HG02623 (cell line): ENCODE measurements at regions not wholly inside any gene's neighbourhood (a gene's known extent, or its start where the extent isn't known, plus 50 kb on each side); places are given as distances from the start of the nearest gene placed in this dataset.
"Not testable (repeated sequence)": the region's sequence is repeated elsewhere in the genome, so short reads cannot be mapped to it uniquely, and the experiment has no call there.

Experiments
- ATAC-seq: cut with Tn5 transposase; IDR thresholded peaks from one replicate; pipeline ENCODE4 v1.9.1; 2021; ENCODE audit warnings: moderate library complexity; ENCODE audit not compliant: unreplicated experiment

DNA sequence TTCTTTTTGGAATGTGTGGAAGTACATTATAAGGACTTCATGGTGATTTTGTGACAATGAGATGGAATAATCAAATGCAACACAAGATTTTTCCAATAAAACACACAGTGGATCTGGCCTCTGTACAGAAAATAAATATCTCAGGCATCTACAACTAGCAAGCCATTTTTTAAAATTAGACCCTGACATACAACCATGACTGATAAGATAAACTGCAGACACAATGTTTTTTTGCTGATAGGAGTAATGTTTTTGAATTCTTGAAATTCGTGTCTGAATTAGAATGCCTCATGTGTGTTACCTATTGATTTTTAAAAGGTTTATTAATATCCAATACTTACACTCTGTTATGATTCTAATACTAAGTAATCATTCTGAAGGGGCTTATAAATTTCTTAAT, 328.1 kb downstream of the HGF start:
- no peak for ATAC-seq

DNA sequence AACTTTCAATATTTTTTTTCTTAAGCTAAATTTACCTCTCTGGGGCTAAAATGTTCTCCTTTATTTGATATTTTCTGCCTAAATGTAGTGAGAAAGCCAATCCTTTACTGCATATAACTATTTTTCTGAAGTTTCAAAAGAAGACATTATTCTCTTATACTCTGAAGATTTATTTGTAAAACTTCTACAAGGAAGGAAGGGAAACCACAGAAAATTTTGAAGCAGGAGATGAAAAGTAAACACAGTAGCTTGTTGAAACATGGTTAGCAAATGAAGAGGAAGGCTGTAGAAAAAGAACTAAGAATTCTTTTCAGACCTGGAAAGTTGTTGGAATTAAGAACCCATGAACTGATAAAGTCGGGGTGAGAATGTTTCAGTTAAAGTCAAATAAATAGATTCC, 330.3 kb downstream of the HGF start:
- ATAC-seq: no peak

DNA sequence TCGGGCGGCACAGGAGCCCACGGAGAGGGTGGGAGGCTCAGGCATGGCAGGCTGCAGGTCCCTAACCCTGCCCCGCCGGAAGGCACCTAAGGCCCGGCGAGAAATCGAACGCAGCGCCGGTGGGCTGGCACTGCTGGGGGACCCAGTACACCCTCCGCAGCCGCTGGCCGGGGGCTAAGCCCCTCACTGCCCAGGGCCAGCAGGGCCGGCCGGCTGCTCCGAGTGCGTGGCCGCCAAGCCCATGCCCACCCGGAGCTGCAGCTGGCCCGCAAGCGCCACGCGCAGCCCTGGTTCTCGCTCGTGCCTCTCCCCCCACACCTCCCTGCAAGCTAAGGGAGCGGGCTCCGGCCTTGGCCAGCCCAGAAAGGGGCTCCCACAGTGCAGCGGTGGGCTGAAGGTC, 332.7 kb downstream of the HGF start:
- ATAC-seq: not testable (repeated sequence)

DNA sequence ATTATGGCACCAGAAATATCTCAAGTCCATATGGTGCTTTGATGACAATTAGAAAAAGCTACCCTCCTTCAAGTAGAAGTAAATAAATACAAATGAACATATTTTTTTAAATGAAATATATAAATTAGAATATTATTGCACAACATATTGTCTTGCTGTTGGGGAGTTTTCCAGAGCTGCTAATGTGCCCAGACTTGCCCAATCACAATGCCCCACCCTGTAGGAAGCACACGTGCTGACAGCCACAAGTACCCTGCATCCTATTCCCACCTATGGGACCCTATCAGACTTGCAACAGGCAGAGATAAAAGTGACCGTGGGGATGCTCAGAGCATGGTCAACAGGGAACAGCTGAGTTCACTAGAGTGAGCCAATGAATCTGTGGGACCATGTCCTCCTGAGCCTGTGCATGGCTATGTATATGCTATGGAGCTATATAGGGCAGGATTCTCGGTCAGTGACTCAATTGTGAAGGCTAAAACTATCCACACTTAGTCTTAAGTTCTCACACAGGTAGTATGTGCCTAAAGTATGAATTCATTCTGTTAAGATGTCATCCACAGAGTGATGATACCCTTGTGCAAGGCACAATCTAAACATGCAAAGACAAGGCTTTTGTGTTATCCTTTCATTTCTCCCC, 336.0 kb downstream of the HGF start:
- ATAC-seq: no peak

DNA sequence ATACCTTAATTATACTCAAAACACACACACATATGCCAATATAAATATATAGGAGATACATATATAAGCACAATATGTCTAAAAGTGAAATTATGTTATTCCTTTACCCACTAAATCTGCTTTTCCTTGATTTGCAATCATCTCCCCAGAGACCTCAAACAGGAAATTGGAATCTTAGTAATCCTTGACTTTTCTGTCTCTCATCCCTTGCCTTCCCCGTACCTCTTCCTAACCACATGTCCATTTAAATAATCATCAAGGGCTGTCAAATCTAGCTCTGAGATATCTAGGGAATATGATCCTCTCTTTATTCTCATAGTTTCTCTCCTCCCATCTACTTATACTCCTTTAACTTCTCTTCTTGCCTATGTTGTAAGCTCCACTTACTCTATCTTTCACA, 336.6 kb downstream of the HGF start:
- ATAC-seq: no peak

DNA sequence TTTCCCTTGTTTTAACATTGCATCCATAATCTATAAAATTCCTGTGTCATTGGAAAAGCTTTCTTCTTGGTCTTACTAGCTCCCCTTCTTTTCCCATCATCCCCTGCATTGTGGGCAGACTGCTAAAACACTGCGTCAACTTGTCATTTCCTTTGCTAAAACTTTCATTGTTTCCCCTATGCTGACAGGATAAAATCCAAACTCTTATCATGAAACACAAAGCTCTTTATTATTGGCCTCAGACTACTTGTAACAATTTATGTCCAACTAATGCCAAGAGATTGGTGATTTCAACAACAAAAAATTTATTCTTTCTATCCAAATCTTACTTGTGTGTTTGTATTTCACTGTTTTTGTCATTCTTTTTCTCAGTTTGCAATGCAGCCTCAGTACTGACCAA, 339.1 kb downstream of the HGF start:
- ATAC-seq: no peak

DNA sequence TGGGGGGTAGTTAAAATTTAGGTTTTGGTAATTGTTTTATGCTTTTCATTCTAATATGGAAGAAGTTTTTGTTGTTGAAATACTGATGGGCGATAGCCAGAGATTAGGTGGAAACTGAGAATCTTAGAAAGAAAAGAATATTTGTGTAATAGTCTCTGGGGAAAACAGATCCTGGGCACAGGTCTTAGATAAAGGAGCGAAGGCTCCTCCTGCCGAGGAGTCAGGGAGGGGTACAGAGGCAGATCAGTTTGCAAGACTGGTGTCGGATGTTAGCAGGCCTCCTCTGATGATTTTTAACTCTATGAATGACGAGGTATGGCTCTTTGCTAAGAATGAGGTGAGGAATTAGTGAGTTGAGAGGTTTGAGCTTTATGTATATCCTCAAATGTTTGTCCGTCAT, 339.7 kb downstream of the HGF start:
- ATAC-seq: no peak

DNA sequence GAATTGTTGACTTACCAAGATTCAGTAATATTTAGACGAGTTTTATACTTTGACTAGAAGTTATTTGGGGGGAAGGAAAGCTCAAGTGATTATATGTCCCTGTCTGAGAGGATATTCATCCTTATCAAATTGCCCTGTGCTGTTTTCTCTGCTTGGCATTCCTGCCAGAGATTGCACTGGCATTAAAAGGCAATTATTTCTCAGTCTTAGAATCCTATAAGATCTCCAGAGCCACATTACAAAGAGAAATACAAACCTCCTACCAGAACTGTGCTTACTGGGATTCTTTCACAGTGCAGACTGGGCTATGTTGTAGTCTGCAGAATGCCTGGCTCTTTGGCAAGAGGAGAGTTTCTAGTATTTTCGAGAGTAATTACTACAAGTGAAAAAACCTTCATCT, 342.4 kb downstream of the HGF start:
- ATAC-seq: no peak

DNA sequence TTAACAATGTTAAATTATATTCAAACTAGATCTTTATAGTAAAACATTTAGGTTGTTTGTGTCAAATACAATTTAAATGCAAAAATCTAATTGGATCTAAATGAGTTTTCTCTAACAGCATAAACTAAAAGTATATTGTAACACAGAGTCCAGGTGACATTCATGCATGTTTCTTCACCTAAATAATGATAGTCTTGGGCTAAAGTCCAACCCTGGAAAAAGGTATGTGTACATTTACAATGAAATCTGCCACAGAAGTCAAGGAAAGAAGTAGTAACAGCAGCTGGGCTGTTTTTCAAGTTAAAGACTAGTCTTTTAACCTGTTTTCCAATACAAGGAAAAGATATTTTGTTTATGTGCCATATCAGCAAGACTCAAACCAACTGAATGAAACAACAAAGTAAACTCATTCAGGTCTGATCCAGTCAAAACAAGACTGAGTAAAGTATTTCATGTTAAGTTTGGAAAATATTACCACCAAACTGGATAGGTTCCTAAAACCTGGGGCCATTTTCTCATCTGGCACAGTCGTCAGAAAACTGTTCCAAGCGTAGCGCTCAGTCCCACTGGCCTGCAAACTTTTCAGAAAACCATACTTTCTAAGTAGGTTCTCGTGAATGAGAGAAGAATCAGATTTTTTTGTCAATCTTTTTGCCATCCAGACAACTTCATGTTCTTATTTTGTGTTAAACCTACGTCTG, 349.2 kb downstream of the HGF start:
- ATAC-seq: no peak

DNA sequence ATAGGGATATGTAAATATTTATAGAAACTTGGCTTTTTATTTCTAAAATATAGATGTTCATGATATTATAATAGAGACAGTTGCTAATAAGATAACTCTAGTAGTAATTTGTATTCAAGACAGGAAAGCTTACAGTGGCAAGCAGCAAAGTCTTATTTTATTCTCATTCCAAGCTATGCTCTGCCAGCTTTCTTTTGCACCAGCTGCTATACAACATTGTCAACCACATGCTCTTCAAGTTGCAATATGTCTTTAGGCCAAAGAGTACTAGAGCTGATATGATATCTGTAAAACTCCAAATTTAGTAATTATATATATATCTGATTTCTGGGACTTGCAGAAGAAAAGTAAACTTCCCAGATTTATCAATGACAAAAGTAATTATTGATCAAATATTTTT, 350.1 kb downstream of the HGF start:
- ATAC-seq: no peak

DNA sequence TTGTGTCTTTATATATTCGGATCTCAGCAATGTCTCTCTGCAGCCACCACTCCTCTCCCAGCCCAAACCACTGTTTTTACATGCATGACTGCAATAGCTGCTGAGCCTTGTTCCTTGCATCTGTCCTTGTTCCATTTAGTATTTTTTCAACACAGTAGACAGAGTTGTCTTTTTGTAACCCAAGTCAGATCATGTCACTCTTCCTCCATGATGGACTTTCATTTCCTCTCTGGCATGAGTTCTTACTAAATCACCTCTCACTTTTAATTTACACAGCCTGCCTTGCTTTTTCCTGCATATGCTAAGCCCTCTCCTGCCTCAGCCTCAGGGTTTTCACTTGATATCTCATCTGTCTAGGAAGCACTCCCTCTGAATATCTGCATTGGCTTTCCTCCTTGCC, 353.2 kb downstream of the HGF start:
- no peak for ATAC-seq

DNA sequence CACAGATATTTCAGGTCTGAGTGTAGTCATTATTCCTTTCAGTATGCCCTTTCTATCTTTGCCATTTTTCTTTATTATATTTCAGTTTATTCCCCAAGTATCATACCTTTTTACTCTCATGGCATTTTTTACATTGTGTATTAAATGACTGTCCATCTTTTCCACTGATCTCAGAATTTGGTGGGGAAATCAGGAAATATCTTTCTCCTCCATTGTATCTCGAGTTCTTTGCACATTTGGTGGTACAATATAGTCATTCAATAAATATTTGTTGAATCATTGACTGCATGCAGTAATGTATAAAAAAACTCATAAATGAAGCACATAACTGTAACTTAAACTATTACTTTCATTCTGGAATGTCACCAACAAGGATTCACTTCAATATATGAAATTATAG, 354.7 kb downstream of the HGF start:
- no peak for ATAC-seq

DNA sequence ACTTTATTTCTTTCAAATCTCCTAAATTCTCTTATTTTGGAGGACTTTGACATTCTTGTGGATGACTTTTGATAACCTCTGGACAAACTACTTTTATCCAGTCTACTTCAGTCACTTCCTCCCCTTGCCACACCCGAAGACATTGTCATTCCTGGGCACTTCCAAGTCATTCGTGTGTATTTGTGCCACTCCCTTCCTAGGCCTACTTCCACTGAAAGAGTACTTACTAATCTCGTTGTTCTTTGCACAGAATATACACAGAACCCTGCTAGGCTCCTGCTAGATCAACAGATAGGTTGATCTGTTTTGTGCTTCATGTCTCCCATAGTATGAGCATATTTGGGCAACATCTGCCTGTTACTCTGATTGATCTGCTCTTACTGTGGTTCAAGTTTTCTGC, 355.4 kb downstream of the HGF start:
- no peak for ATAC-seq

DNA sequence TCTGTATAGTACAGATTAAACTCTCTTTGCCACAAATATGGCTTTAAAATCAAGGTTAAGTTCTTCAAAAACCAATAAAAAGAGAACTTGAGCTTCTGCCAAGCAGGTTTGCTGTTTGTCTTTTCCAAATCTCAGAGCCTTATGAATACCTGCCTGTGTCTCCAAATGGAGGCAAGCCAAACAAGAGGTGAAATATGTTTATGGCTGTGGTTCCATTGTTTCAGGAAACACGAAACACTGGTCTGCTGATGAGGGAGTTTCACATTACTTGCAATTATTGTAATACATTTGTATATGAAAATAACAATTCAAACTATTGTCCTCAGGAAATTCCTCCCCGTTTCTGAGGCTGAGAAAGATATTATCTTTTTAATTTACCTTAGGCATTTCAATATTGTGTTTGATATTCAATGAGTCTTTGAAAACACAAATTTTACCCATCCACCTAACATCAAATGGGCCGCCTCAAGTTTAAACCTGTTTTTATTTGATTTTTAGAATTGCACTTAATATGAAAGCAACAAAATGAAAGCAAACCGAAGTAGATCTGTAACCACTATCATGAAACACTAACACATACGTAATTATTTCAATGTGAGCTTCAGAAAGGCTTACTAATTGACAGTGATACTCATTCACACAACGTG, 359.3 kb downstream of the HGF start:
- ATAC-seq: no peak

DNA sequence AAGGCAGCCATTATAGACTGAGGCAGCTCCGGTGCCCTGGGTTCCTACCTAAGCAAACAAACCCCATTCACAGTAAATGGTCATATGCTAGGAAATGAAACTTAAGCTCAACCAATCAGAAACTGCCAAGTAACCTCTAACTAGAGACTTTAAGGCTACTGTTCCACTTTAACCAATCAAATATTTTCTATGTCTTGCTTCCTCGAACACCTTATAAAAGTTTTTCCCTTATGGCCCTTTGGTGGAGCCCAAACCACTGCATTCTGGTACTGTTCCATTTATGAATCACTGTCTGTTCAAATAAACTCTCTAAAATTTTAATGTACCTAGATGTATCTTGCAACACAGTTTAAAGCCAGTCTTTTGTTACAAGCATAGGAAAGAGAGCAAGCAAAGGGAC, 361.1 kb downstream of the HGF start:
- ATAC-seq: no peak

DNA sequence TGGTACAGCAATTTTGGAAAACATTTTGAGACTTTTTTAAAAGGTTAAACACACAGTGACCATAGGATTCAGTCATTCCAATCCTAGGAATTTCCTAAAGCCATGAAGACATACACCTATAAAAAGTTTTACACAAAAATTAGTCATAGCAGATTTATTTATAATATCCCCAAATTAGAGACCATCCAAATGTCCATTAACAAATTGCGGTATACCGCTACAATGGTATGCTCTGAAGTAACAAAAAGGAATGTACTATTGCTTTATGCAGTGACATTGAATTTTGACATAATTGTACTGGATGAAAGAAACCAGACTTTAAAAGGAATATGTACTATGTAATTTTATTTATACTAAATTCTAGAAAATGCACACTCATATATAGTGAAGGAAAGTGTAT, 362.8 kb downstream of the HGF start:
- no peak for ATAC-seq

DNA sequence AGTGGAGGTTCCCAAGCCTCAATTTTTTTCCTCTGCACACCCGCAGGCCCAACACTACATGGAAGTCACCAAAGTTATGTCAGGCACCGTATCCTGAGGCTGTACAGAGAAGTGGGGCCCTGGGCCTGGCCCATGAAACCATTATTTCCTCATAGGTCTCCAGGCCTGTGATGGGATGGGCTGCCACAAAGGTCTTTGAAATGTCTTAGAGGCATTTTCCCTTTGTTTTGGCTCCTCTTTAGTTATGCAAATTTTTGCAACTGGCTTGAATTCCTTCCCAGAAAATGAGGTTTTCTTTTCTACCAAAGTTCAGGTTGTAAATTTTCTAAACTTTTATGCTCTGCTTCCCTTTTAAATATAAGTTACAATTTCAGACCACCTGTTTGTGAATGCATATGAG, 365.2 kb downstream of the HGF start:
- no peak for ATAC-seq

DNA sequence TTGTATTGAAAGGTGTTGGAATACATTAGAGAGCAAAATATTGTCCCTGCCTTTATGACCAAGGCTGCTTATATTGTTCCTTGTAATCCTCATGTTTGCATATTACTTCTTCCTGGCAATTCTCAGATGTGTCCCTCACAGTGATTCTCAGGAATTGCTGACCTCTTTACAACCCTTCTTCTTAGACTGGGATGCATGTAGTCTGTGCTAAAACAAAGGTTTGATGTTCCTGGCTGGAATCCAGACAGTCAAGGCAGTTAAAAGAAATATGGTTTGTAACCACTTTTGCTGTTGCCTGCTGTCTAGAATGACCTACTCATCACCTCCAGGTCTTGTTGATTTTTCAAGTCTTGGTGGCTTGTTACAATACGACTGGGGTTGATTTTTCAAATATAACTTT, 367.6 kb downstream of the HGF start:
- no peak for ATAC-seq

DNA sequence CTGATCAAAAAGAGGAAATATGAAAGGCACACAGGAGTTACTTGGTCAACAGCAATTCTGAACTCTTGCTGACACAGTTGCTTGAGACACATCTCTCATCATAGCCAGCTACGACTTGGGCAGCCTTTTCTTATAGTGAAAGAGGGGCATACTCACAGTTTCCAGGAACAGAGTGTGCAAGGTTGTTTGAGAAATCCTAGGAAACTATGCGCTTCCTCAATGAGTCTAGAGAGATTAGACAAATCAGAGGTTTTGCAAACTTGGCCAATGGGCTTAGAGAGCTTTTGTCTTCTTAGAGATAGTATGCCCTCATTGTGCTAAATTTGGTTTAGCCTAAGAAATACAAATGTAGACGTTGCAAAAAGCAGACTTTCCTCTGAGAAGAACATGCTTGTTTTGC, 370.4 kb downstream of the HGF start:
- no peak for ATAC-seq

DNA sequence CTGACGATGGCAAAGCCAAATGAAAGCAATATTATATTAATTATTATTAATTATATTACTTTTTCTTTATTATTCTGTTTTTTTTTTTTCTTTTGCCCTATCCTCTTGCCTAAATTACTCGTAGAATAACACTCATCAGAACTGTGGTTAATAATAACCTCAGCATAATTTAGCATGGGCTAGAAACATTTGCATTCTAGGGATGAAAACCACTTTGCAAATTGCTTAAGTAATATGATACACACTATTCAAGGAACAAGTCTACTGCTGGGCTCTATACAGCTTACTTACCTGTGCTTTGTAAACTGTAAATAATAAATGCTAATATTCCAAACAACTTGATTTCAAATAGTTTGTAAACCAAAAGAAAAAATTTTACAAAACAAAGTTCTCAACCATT, 375.8 kb downstream of the HGF start:
- ATAC-seq: no peak

DNA sequence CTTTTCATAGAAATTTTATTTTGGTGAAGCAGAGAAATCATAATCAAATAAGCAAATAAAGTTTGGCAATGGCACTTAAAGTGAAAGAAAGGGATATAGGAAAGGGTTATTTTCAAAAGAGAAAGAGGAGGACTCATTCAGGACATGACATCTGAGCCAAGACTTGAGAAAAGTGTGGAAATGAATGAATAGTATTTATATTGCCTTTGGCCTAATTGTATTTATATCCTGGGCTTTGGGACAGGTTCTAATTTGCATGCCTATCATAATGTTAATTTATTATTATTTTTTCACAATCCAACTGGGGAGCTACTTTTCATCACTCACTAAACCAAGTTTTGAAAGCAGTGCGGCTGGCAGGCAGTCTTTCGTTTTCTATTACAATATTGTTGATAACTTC, 376.8 kb downstream of the HGF start:
- no peak for ATAC-seq

DNA sequence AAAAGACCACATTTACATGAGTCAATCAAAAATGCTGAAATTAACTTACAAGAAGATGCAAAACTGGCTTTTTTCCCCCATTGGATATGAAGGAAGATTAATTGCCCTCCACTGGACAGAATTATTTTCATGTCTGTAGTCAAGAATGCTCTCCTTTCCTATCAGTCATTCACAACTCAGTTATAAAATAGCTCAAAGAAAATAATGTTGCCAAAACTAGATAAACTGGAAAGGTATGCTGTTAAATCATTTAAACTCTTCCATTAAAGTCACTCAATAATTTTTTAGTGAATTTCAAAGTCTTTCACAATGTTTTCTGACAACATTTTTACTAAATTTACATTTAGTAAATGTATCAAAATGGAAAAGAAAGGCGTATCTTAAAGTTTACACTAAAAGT, 384.5 kb downstream of the HGF start:
- no peak for ATAC-seq

DNA sequence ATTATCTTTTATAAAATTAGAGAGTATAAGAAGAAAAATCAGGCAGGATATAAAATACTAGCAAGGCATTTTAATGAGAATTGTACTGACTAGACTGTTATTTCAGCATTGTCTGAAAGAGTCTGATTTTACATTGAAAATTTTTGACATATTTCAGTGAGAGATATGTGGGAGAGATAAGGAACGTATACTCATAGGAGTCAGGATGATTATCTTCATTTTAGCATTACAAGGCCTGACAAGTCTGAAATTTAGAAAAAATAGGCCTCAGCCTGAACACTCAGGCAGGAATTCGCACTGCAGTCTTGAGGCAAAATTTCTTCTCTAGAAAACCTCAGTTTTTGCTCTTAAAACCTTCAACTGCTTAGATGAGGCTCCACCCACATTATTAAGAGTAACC, 386.0 kb downstream of the HGF start:
- no peak for ATAC-seq
